Endothelial cell of umbilical vein (primary cell): ENCODE measurements at regions not wholly inside any gene's neighbourhood (a gene's known extent, or its start where the extent isn't known, plus 50 kb on each side); places are given as distances from the start of the nearest gene placed in this dataset.

ENCODE experiments used
- BruUV-seq: library from RNA; stranded (reverse); fragments of 400-500 nt; replicated peaks from 2 replicates; lab custom pipeline; 2021; lab: Mats Ljungman, UMichigan
- CTCF ChIA-PET: fragments of 300-600, 350-600 bp; sonication (Branson Sonifier 250); formaldehyde crosslinking; loops from one replicate; lab custom pipeline; 2021; ENCODE audit warnings: antibody characterized with exemption, inconsistent platforms; lab: Charles Lee
- POLR2A ChIA-PET: fragments of 300-600, 350-600 bp; sonication (Branson Sonifier 250); formaldehyde crosslinking; loops from one replicate; lab custom pipeline; 2021; ENCODE audit warnings: antibody characterized with exemption, inconsistent platforms; lab: Charles Lee
- DNase-seq: peaks from one replicate; pipeline ENCODE4 v3.0.0-alpha.2; 2011; ENCODE audit warnings: low read depth, low spot score
- FAIRE-seq: peaks from 2 replicates; lab custom pipeline; 2011; peaks lifted over from hg19 to GRCh38; lab: Jason Lieb, UNC
- H2AFZ ChIP-seq: 2 replicates; pipeline ENCODE4 v1.6.0; 2012; ENCODE audit warnings: low read depth, low read length, control low read depth, inconsistent platforms
- H3K27ac ChIP-seq: 2 replicates; pipeline ENCODE4 v1.5.1; 2011; ENCODE audit warnings: low read depth, mild to moderate bottlenecking, control low read depth, low read length, moderate library complexity; ENCODE audit not compliant: insufficient read depth
- H3K27me3 ChIP-seq, 2 experiments: 2 replicates each; pipeline versions ENCODE4 v1.6.0 to v1.6.1; 2011; ENCODE audit warnings: low read length in 2 of 2, mixed read lengths in 1 of 2; ENCODE audit not compliant: control insufficient read depth in 2 of 2, insufficient read depth in 2 of 2
- H3K36me3 ChIP-seq, 2 experiments: 2 replicates in 1 of 2; 3 replicates in 1 of 2; pipeline ENCODE4 v1.5.1; 2011; ENCODE audit warnings: low read length in 2 of 2, mild to moderate bottlenecking in 1 of 2, moderate library complexity in 1 of 2; ENCODE audit not compliant: control insufficient read depth in 2 of 2, insufficient read depth in 2 of 2; ENCODE audit errors: extremely low read depth in 1 of 2
- H3K4me1 ChIP-seq: 3 replicates; pipeline ENCODE4 v1.5.1; 2011; ENCODE audit warnings: mild to moderate bottlenecking, low read length; ENCODE audit not compliant: control insufficient read depth, insufficient read depth; ENCODE audit errors: extremely low read depth
- H3K4me2 ChIP-seq: 2 replicates; pipeline ENCODE4 v1.6.1; 2011; ENCODE audit warnings: low read length, control low read depth, mixed read lengths; ENCODE audit not compliant: insufficient read depth
- H3K4me3 ChIP-seq, 3 experiments: fragments of 200-600 bp in 1 of 3; sonication (generic), shearing (Covaris generic) in 1 of 3; replicated peaks in 1 of 3; 2 replicates each; pipeline ENCODE4 v1.5.1; 2011 to 2016; ENCODE audit warnings: control low read depth in 3 of 3, low read length in 3 of 3, mild to moderate bottlenecking in 2 of 3, inconsistent platforms in 1 of 3, low read depth in 1 of 3, moderate library complexity in 1 of 3; ENCODE audit not compliant: insufficient read depth in 1 of 3
- H3K79me2 ChIP-seq: 2 replicates; pipeline ENCODE4 v1.6.0; 2012; ENCODE audit warnings: low read length, inconsistent platforms; ENCODE audit not compliant: control insufficient read depth, insufficient read depth
- H3K9ac ChIP-seq: replicated peaks from 2 replicates; pipeline ENCODE3; 2011; ENCODE audit warnings: low read length, control low read depth; ENCODE audit not compliant: insufficient read depth; ENCODE audit errors: extremely low read depth
- H3K9me1 ChIP-seq: replicated peaks from 3 replicates; pipeline ENCODE4 v1.6.0; 2011; ENCODE audit warnings: mild to moderate bottlenecking, low read length; ENCODE audit not compliant: control insufficient read depth, insufficient read depth; ENCODE audit errors: extremely low read depth
- H3K9me3 ChIP-seq: replicated peaks from 2 replicates; pipeline ENCODE4 v1.5.1; 2012; ENCODE audit warnings: low read length, inconsistent platforms; ENCODE audit not compliant: control insufficient read depth, insufficient read depth
- H4K20me1 ChIP-seq: replicated peaks from 2 replicates; pipeline ENCODE3; 2011; ENCODE audit warnings: mild to moderate bottlenecking, low read length; ENCODE audit not compliant: control insufficient read depth, insufficient read depth; ENCODE audit errors: extremely low read depth
- CTCF ChIP-seq, 2 donors: IDR thresholded peaks; 1 replicate in 1 of 2; 2 replicates in 1 of 2; pipeline ENCODE4 v1.5.1; 2011; ENCODE audit warnings: low read length in 2 of 2, mild to moderate bottlenecking in 2 of 2, moderate library complexity in 2 of 2, control low read depth in 1 of 2, inconsistent platforms in 1 of 2, low read depth in 1 of 2; ENCODE audit not compliant: insufficient read depth in 1 of 2; ENCODE audit errors: extremely low read depth in 1 of 2
- EZH2 ChIP-seq: IDR thresholded peaks from 2 replicates; pipeline ENCODE4 v1.6.1; 2012; ENCODE audit warnings: borderline replicate concordance, low read depth, mild to moderate bottlenecking, moderate library complexity, low read length, inconsistent platforms; ENCODE audit not compliant: severe bottlenecking
- FOS ChIP-seq: IDR thresholded peaks from 2 replicates; pipeline ENCODE4 v1.6.1; 2011; ENCODE audit warnings: mild to moderate bottlenecking, low read length, moderate library complexity, borderline replicate concordance; ENCODE audit not compliant: insufficient read depth
- GATA2 ChIP-seq: IDR thresholded peaks from 2 replicates; pipeline ENCODE4 v1.7.0; 2011; ENCODE audit warnings: low read depth, mild to moderate bottlenecking, moderate library complexity, mixed read lengths, low read length; ENCODE audit not compliant: insufficient read length, insufficient read depth
- JUN ChIP-seq: IDR thresholded peaks from 2 replicates; pipeline ENCODE4 v1.6.1; 2011; ENCODE audit warnings: borderline replicate concordance, low read depth; ENCODE audit not compliant: insufficient read length, insufficient read depth
- MAX ChIP-seq: IDR thresholded peaks from 2 replicates; pipeline ENCODE4 v1.6.1; 2011; ENCODE audit not compliant: insufficient read depth, insufficient read length
- MYC ChIP-seq: IDR thresholded peaks from one replicate; pipeline ENCODE4 v1.6.1; 2011; ENCODE audit warnings: mild to moderate bottlenecking, low read depth, low read length
- POLR2A ChIP-seq: IDR thresholded peaks from 2 replicates; pipeline ENCODE4 v1.6.1; 2012; ENCODE audit warnings: low read depth, mild to moderate bottlenecking, control low read depth, low read length
- POLR2AphosphoS5 ChIP-seq: IDR thresholded peaks from 2 replicates; pipeline ENCODE4 v1.6.1; 2012; ENCODE audit warnings: low read depth, mild to moderate bottlenecking, control low read depth, low read length, moderate library complexity; ENCODE audit not compliant: insufficient read depth
- dilution Hi-C: fragments of 300-500 bp; cut with MboI; formaldehyde crosslinking; loops from one replicate; pipeline ENCODE4 v1.15.0; 2019; ENCODE audit warnings: low sequenced_read_pairs; ENCODE audit not compliant: extremely low pct_ligation_motif_present
- intact Hi-C: fragments of 100-400 bp; cut with micrococcal nuclease; formaldehyde crosslinking; loops from one replicate; pipeline ENCODE4 v1.10.0; 2022

DNA sequence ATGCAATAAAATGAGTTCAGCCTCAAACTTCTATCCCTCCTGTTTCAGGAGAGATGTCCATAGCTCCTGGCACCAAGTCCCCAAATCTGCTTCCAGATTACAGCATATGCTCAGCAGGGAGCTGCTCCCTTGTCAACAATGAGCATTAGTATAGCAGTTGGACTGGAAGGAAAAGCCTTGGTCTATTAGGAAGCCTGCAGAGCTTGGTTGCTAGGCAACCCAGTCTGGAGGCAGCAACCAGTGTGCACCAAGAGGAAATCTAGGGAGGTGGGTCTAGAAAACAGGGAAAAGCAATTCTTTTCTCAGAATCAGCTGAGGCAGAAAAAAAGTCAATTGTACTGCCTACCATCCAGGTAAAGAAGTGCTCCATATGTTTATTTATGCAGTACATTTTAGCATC, 229.5 kb upstream of the NMUR2 start:
- H2AFZ ChIP-seq: no peak overlapping the region
- dilution Hi-C loops: no loop called here
- no peak overlapping the region for H3K27ac ChIP-seq
- POLR2A ChIA-PET: no interaction called here
- no peak overlapping the region for H3K4me2 ChIP-seq
- H3K79me2 ChIP-seq: no peaks in the 10 kb centered on the region
- no peaks in the 10 kb centered on the region for H3K36me3 ChIP-seq
- DNase-seq: no peak
- no peaks in the 10 kb centered on the region for H3K9me1 ChIP-seq
- no peaks in the 10 kb centered on the region for H3K9me3 ChIP-seq
- FAIRE-seq: no peak
- no peaks in the 10 kb centered on the region for H3K4me1 ChIP-seq
- no peak overlapping the region for H3K4me3 ChIP-seq
- H3K27me3 ChIP-seq: no peaks in the 10 kb centered on the region
- no peak for TF ChIP-seq POLR2AphosphoS5
- no peak for TF ChIP-seq CTCF (IDR thresholded peaks at IDR 0.05; ENCODE audit: extremely low read depth in 1 of 2, insufficient read depth in 1 of 2, low read depth in 1 of 2, low read length in 2 of 2)
- intact Hi-C loops: no loop called here
- H4K20me1 ChIP-seq: no peaks in the 10 kb centered on the region
- CTCF ChIA-PET: no interaction called here
- no TSS peak for BruUV-seq
- H3K9ac ChIP-seq: no peak overlapping the region

DNA sequence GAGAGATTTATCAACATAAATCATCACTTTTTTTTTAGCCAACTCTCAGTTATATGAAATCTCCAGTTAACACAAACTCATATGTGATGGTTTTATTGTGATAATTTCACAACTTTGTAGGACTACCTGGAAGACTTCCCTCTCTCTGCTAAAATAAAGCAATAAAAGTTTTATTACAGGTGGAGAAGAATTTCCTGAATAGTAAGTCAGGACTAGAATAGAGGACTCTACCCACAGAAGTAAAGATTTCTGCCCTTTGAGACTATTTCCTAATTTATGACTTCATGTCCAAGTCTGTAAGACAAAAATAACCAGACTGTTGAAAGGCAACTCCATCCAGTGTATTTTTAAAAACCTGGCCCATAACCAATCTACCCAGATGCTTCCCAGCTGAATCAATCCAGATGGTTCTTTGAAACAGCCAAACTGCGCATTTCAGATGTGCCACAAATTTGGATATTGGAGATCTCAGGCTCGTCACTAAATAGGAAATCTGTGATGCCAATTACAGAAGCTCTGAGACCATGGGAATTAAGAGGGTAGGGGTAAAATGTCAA, 234.0 kb upstream of the NMUR2 start:
- Histone ChIP-seq H3K4me1 (no peaks in the 10 kb centered on the region), H3K36me3 (no peaks in the 10 kb centered on the region), H3K79me2 (no peaks in the 10 kb centered on the region), H3K4me3 (no peak overlapping the region), H3K27ac (no peak overlapping the region), H2AFZ (no peak overlapping the region), H3K9me3 (peaks cover 2% of the 10 kb centered on the region), H4K20me1 (no peaks in the 10 kb centered on the region), H3K27me3 (no peaks in the 10 kb centered on the region), H3K4me2 (no peak overlapping the region), H3K9me1 (no peaks in the 10 kb centered on the region), H3K9ac (no peak overlapping the region)
- ChIA-PET CTCF (no interaction called here), POLR2A (no interaction called here)
- TF ChIP-seq POLR2AphosphoS5 (no peak), GATA2 (no peak), POLR2A (no peak), MAX (no peak), MYC (no peak), JUN (no peak), CTCF (IDR thresholded peaks at IDR 0.05; ENCODE audit: extremely low read depth in 1 of 2, insufficient read depth in 1 of 2, low read depth in 1 of 2, low read length in 2 of 2) (no peak), EZH2 (no peak), FOS (no peak)
- intact Hi-C loops: no loop called here
- no TSS peak for BruUV-seq
- dilution Hi-C loops: no loop called here
- FAIRE-seq (no peak), DNase-seq (no peak)
